ENCODE measurements at regions not wholly inside any gene's neighbourhood (a gene's known extent, or its start where the extent isn't known, plus 50 kb on each side); places are given as distances from the start of the nearest gene placed in this dataset.

DNA sequence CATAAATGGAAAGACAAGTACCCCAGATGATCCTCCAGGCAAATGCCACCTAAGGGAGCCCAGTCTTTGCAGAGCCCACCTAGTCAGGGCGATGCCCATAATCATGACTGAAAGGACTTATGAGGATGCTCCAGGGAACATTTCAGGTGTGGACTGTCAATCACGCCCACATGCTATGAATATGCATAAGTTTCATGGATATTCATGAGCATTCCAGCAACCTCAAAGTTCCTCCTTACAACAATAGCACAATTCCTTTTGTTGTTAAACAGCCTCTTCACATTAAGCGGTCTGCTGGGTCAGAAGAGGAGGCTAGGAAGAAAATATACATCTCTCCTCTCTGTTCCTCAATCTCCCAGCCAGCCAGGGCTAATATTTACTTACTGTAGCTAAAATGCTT is 161.6 kb downstream of the C5orf15 start:
- TF ChIP-seq, protein P1, sequence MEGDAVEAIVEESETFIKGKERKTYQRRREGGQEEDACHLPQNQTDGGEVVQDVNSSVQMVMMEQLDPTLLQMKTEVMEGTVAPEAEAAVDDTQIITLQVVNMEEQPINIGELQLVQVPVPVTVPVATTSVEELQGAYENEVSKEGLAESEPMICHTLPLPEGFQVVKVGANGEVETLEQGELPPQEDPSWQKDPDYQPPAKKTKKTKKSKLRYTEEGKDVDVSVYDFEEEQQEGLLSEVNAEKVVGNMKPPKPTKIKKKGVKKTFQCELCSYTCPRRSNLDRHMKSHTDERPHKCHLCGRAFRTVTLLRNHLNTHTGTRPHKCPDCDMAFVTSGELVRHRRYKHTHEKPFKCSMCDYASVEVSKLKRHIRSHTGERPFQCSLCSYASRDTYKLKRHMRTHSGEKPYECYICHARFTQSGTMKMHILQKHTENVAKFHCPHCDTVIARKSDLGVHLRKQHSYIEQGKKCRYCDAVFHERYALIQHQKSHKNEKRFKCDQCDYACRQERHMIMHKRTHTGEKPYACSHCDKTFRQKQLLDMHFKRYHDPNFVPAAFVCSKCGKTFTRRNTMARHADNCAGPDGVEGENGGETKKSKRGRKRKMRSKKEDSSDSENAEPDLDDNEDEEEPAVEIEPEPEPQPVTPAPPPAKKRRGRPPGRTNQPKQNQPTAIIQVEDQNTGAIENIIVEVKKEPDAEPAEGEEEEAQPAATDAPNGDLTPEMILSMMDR (IDR thresholded peaks at IDR 0.05): no peak
- no peak for TF ChIP-seq POLR2A (IDR thresholded peaks at IDR 0.05)
